Suprapubic skin (tissue), 4 donors: ENCODE measurements at regions not wholly inside any gene's neighbourhood (a gene's known extent, or its start where the extent isn't known, plus 50 kb on each side); places are given as distances from the start of the nearest gene placed in this dataset.

Experiments used
- DNase-seq, 2 donors: peaks; one replicate each; pipeline ENCODE4 v3.0.0-alpha.2; 2019; ENCODE audit warnings: low spot score in 2 of 2
- H3K27ac ChIP-seq: fragments of 200-600 bp; sonication (generic); one replicate; pipeline ENCODE4 v1.5.1; 2019
- H3K27me3 ChIP-seq: fragments of 200-600 bp; sonication (generic); one replicate; pipeline ENCODE4 v1.5.1; 2019
- H3K36me3 ChIP-seq: fragments of 200-600 bp; sonication (generic); one replicate; pipeline ENCODE4 v1.5.1; 2019
- H3K4me1 ChIP-seq: fragments of 200-600 bp; sonication (generic); one replicate; pipeline ENCODE4 v1.5.1; 2019
- H3K4me3 ChIP-seq: fragments of 200-600 bp; sonication (generic); one replicate; pipeline ENCODE4 v1.5.1; 2019; ENCODE audit warnings: mild to moderate bottlenecking
- H3K9me3 ChIP-seq: fragments of 200-600 bp; sonication (generic); one replicate; pipeline ENCODE4 v1.5.1; 2019
- CTCF ChIP-seq, 2 donors: fragments of 200-600 bp in 1 of 2; fragments of 450-650 bp in 1 of 2; sonication (generic) in 1 of 2; IDR thresholded peaks; one replicate each; pipeline ENCODE4 v1.5.1; 2016 to 2019; ENCODE audit warnings: antibody characterized with exemption in 2 of 2, mild to moderate bottlenecking in 1 of 2, moderate library complexity in 1 of 2
- EP300 ChIP-seq: sonication (generic); formaldehyde crosslinking; IDR thresholded peaks from one replicate; pipeline ENCODE4 v1.6.1; 2017; ENCODE audit warnings: antibody characterized with exemption
- POLR2A ChIP-seq, 2 donors: fragments of 450-650 bp; IDR thresholded peaks; one replicate each; pipeline ENCODE4 v1.6.1; 2017; ENCODE audit warnings: antibody characterized with exemption in 2 of 2, mild to moderate bottlenecking in 2 of 2, moderate library complexity in 2 of 2
- POLR2AphosphoS5 ChIP-seq, 3 donors: sonication (generic); formaldehyde crosslinking; IDR thresholded peaks; one replicate each; pipeline ENCODE4 v1.6.1; 2017; ENCODE audit warnings: antibody characterized with exemption in 3 of 3
- WGBS: methylation state at CpG from one replicate; pipeline ENCODE4 v1.1.5; 2018; 5-methylcytosine and 5-hydroxymethylcytosine counted together

DNA sequence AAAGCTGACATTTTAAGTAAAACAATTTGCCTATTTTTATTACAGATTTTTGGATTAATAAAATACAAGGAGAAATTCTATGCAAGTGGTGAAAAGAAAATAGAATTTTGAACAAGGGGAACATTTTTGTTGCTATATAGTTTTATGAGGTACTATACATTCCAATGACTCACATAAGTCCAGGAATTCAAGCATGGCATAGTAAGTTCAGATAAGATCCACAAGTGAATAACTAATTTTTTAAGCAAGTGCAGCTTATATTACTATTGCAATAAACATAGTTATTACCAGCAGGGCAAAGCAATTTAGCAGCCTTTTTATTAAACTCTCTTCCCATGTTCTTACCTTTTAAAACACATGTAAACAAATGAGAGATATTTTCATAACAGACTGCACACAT, 1123.5 kb upstream of the LRRN3 start:
- no peak for DNase-seq
- no peak overlapping the region for H3K4me3 ChIP-seq
- no peaks in the 10 kb centered on the region for H3K4me1 ChIP-seq
- H3K27me3 ChIP-seq, result no peaks in the 10 kb centered on the region
- H3K9me3 ChIP-seq, result no peaks in the 10 kb centered on the region
- no peaks in the 10 kb centered on the region for H3K36me3 ChIP-seq
- no peak overlapping the region for H3K27ac ChIP-seq
- TF ChIP-seq CTCF (IDR thresholded peaks at IDR 0.05) (no peak), POLR2AphosphoS5 (IDR thresholded peaks at IDR 0.05) (no peak)

DNA sequence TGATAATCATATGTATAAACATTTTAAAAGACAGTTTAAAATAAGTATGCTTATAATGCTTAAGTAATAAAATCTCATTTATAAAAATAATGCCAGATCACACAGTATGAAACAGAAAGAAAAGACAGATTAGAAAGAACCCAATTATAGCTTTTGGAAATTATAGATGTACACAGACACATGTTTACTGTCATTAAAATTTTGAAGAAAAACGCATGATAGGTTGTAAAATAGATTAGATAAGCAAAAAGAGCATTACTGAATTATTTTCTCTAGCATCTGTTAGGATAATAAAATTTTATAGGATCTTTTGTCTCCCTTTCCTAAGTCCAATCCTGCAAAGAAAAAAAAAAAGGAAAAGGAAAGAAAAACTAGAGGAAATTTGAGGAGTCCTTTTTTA, 1107.3 kb upstream of the LRRN3 start:
- no peaks in the 10 kb centered on the region for H3K9me3 ChIP-seq
- WGBS, result 67% methylated on average over 1 of the region's 1 CpG
- no peaks in the 10 kb centered on the region for H3K4me1 ChIP-seq
- no peak for DNase-seq
- no peaks in the 10 kb centered on the region for H3K27me3 ChIP-seq
- no peak overlapping the region for H3K27ac ChIP-seq
- TF ChIP-seq CTCF (IDR thresholded peaks at IDR 0.05) (no peak), POLR2A (IDR thresholded peaks at IDR 0.05) (no peak), POLR2AphosphoS5 (IDR thresholded peaks at IDR 0.05) (no peak), EP300 (no peak)
- no peaks in the 10 kb centered on the region for H3K36me3 ChIP-seq
- no peak overlapping the region for H3K4me3 ChIP-seq

- no peak overlapping the region for H3K4me3 ChIP-seq
- no peak for DNase-seq
- TF ChIP-seq EP300, result no peak
- TF ChIP-seq POLR2AphosphoS5 (IDR thresholded peaks at IDR 0.05), result no peak
- TF ChIP-seq CTCF (IDR thresholded peaks at IDR 0.05), result no peak
- TF ChIP-seq POLR2A (IDR thresholded peaks at IDR 0.05), result no peak
- no peaks in the 10 kb centered on the region for H3K4me1 ChIP-seq
- WGBS, result 66% methylated on average over 5 of the region's 5 CpGs
- H3K36me3 ChIP-seq, result no peaks in the 10 kb centered on the region
- H3K9me3 ChIP-seq, result no peaks in the 10 kb centered on the region
- no peaks in the 10 kb centered on the region for H3K27me3 ChIP-seq
- no peak overlapping the region for H3K27ac ChIP-seq
These were observed 1106.2 kb upstream of the LRRN3 start for GRCh38 chr7:109984729-109985128.

GRCh38 chr7:109986701-109987100, 1104.2 kb upstream of the LRRN3 start:
- Histone ChIP-seq H3K4me1 (no peaks in the 10 kb centered on the region), H3K27ac (no peak overlapping the region), H3K27me3 (no peaks in the 10 kb centered on the region), H3K36me3 (no peaks in the 10 kb centered on the region), H3K4me3 (no peak overlapping the region), H3K9me3 (no peaks in the 10 kb centered on the region)
- WGBS, result 67% methylated on average over 2 of the region's 2 CpGs
- DNase-seq, result no peak
- TF ChIP-seq CTCF (IDR thresholded peaks at IDR 0.05) (no peak), POLR2A (IDR thresholded peaks at IDR 0.05) (no peak), POLR2AphosphoS5 (IDR thresholded peaks at IDR 0.05) (no peak), EP300 (no peak)

DNA sequence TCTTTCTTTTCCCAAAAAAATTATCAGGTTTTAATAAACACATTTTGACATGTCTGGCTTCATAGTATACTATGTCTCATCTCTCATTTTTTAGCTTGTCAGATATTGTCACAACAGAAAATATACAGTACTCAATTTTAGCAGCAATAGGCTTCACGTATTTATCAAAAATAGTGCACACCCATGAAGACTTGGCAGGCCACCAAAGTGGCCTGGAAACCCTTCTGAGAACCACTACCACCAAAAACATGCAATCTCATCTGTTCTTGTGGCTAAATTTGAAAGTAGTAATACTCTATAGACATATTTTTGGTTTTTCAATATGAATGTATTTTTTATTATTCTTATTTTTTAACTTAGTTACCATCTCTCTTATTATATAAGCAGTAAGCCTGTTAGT, 1094.5 kb upstream of the LRRN3 start:
- Histone ChIP-seq H3K36me3 (no peaks in the 10 kb centered on the region), H3K4me1 (no peaks in the 10 kb centered on the region), H3K9me3 (no peaks in the 10 kb centered on the region), H3K27me3 (no peaks in the 10 kb centered on the region), H3K27ac (no peak overlapping the region), H3K4me3 (no peak overlapping the region)
- no peak for DNase-seq
- 81% methylated on average over 1 of the region's 1 CpG for WGBS
- TF ChIP-seq CTCF (IDR thresholded peaks at IDR 0.05), result no peak
- no peak for TF ChIP-seq POLR2A (IDR thresholded peaks at IDR 0.05)
- no peak for TF ChIP-seq POLR2AphosphoS5 (IDR thresholded peaks at IDR 0.05)
- no peak for TF ChIP-seq EP300
